Ramos (cell line): ENCODE measurements at regions not wholly inside any gene's neighbourhood (a gene's known extent, or its start where the extent isn't known, plus 50 kb on each side); places are given as distances from the start of the nearest gene placed in this dataset.

Source experiments
- in situ Hi-C: fragments of 300-500 bp; cut with MboI; formaldehyde crosslinking; loops from one replicate; pipeline ENCODE4 v1.14.3; 2022; ENCODE audit warnings: low sequenced_read_pairs; ENCODE audit not compliant: unreplicated experiment

- in situ Hi-C loops: no loop called here
These were observed 366.9 kb upstream of the BTBD3 start for GRCh38 chr20:11550657-11551338.

DNA sequence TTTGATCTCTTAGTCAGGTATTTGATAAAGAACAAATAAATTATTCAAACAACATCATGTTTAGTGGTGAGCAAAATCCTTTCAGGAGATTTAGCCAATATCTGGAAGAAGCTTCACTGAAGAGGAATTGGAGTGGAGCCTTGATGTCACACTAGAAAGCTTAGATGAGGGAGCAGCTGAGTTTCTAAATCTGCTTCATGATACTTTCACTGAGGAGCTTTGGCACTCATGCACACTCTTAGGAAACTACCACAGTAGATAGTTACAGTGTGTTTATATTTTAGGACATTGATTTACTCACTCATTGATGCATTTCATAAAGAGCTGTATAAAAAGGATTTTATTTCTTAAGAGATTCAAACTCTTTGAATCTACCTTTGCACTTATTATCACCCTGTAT, 366.2 kb upstream of the BTBD3 start:
- in situ Hi-C loops: no loop called here

DNA sequence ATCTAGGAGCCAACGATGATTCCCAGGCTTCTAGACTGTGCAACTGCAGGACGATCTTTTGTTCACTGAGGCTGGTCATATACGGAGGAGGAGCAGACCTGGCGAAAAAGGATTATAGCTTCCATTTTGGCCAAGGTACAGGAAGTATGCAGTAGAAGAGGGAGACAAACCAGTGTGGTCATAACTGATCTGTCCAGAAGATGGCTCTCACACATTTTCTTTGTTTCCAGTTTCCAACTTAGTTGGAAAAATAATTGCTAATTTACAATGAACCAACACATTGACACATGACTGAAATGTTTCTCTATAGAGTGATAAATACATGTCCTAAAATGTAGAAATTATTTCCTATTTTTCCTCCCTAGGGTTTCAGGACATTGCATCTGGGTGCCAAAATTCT, 364.1 kb upstream of the BTBD3 start:
- in situ Hi-C loops: no loop called here

DNA sequence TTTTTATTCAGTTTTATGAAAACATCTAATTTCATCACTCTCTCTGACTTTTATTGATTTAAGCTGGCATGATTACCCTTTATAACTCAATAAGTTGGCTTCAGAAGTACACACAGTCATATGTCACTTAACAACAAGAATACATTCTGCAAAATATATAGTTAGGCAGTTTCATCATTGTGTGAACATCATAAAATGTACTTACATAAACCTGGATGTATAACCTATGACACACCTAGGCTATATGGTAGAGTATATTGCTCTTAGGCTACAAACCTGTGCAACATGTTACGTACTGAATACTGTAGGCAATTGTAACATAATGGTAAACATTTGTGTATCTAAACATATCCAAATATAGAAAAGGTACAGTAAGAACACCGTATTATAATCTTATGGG, 362.2 kb upstream of the BTBD3 start:
- in situ Hi-C loops: no loop called here

DNA sequence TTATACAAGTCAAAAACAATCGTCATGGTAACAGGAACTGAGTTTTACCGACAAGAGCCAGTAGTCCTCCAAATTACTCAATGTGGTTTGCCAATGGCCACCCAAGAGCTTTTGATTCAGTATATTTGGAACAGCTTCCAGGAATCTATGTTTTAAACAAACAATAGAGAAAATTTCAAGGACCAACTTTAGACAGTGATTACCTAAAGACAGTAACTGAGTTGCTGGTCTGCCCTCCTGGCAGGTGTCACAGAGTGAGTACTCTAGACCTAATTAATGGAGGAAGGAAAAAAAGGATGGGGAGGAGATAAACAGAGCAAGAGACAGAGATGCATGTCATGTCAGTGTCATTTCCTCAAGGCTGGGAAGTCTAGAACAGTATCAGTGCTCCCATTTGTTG, 361.3 kb upstream of the BTBD3 start:
- in situ Hi-C loops: no loop called here

DNA sequence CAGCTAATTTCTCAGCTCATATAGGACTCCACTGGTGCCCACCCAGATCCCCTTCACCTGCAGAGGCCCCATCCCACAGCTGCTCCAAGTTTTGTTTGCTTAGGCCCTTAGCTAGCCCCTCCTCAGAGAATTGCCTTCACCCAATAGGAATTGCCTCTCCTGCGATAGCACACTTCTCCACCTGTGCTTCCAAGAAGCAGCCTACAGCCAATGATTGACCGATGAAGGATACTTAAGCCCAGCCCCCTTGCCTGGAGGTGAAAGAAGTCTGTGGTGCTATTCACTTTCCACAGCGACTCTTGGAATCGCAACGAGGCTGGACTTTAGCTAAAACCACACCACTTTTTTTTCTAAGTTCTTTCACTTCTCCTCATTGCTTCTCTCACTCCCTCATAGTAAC, 353.2 kb upstream of the BTBD3 start:
- in situ Hi-C loops: no loop called here

- in situ Hi-C loops: no loop called here
These were observed 348.5 kb upstream of the BTBD3 start for GRCh38 chr20:11569163-11569562.

DNA sequence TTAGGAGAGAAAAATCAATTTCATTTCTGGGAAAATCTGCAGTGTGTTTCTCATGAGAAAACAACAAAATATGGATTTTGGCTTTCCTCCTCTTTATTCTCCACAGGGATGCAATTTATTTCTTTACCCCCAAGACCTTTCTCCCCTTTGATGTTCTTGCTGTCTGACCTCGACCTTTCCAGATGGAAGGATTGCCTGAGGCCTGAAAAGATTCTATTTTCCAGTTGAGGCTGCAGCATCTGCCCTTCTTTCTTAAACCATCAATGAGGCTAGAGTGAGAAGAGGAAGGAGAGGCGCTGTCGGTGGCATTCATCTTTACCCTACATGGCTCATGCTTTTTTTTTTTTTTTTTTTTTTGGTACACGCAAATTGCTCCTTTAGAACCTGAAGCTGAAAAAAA, 344.2 kb upstream of the BTBD3 start:
- in situ Hi-C loops: no loop called here

DNA sequence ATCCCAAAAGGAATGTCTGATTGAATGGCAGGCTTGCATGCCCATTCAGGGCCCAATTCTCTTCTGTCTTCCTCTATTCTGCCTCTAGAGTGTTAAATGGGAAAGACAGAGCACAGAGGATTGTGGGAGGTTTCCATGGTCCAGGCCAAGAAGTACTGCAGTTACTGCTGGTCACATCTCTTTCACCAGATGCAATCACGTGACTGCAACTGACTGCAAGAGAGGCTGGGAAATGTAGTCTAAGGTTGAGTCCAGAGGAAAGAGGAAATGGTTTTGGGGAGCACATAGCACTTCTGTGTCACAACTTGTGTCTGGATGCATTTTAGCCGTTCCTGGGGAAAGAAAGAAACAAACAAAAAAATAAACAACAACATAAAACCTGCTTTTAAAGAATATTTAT, 336.4 kb upstream of the BTBD3 start:
- in situ Hi-C loops: no loop called here

- in situ Hi-C loops: no loop called here
These were observed 335.6 kb upstream of the BTBD3 start for GRCh38 chr20:11582060-11582459.

DNA sequence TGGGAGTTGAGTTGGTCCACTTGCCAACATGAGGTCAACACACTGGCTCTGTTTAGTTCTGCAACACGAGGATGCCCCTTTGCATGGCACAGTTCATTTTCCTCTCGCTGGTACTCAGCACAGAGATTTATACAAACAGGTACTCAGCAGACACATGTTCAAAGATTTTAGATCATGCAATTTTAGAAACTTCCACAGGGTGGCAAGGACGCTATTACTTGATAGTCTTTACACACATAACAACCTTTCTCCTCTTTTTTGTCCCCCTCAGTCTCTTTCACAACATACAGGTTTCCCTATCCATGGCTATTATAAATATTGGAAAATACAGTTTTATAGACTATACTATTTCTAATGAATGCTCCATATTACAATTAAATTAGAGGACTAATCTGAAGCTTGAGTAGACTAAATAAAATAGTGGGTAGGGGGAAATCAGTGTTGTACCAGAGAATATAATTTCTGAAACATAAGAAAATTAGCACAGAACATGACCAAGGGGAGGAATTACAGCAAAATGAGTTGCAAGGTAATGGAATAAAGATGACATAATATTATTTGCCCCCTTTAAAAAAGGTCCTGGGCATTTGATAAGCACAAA, 331.8 kb upstream of the BTBD3 start:
- in situ Hi-C loops: no loop called here

DNA sequence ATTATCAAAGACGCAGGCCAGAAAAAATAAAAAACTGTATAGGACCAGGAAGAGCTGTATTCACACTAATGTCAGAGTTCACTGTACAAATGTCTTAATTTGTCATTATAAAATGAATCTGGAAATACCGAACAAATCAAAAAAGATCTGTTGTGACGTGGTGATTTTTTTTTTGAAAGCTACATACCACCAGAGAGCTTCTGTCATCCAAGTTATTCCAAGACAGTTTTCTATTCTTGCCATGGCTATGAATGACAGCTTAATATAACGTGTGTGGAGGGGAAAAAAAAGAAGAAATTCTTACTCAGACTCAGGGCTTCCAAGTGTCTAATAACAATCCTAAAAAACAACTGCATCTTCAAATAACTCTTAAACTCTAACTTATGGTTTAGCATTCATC, 328.8 kb upstream of the BTBD3 start:
- in situ Hi-C loops: no loop called here

DNA sequence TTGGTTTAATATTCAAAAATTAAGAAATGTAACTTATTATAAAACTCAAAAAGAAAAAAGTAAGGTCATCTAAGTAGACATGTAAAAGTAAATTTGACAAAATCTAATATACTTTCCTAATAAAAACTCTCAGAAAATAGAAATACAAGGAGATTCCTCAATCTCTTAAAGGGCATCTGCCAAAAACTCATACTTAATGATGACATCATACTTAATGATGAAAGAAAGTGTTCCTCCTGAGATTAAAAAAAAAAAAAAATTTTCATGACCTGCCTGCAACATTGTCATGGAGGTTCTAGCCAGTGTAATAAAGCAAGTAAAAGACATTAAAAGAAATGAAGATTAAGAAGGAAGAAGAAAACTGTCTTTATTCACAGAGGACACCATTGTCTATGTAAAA, 325.7 kb upstream of the BTBD3 start:
- in situ Hi-C loops: no loop called here

DNA sequence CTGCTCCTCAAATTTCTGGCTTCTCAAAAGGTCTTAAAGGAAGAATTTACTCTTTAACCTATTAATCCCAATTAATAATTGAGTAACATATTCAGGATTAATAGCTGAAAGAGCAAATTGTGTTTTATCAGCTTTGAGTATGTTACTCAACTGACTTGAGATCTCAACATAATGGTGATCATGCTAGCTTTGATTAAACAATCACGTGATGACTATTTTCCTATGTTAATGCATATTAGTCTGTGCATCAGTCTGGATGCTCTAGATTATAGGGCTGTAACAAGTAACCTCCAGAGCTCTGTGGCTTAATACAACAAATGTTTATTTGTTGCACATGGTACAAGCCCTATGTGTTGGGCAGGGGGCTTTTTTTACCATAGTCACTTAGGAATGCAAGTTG, 313.4 kb upstream of the BTBD3 start:
- in situ Hi-C loops: no loop called here

DNA sequence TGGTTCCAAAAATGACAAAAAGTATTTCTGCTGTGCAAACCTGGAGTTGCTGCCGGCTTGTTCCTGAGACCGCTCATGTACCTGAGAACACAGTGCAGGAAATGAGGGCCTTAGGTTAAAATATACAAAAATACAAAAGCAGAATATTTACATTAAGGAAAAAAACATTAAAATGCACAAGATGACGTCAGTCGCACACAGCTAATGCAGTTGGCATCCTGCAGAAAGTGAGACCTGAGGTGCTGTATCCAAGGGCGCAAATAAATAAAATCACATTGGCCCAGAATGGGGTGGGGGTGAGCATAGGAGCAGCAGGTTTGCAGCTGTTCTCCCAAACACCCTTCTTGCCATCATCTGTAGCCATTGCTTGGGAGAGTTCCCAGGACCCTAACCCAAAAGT, 310.6 kb upstream of the BTBD3 start:
- in situ Hi-C loops: no loop called here

DNA sequence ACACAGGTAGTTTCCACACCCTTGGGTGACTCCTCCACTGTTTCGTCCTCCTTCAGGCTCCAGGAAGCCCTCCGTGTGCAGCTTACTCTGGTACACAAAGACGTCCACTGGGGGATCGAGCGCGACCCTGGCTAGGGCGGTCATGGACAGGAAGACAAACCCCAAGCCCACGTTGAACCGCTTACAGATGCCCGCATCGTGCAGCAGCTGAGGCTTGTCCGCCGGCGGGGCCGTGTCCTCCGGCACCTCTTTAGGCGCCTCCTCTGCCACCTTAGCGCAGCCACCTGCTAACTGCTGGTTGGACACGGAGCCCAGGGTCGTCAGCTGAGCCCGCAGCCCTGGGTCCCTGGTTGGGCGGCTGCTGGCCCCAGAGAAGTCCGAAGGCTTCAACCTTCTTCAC, 309.0 kb upstream of the BTBD3 start:
- in situ Hi-C loops: no loop called here

DNA sequence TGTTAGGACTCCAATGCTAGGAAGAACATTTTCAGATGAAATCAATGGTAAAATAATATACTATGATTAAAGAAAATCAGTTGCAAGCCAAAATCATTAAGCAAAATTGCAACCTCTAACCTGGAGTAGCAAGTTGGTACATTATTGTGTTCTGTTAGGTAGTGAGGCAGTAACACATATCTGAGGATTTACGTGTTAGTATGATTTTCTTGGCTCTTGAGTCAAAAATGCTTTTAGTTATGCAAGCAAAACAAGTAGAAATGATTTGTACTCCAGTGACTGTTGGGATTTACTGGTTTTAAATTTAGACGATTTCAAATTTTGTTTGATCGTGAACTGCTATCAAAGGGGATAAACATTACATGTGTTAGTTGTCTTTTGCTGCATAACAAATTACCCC, 293.0 kb upstream of the BTBD3 start:
- in situ Hi-C loops: no loop called here

DNA sequence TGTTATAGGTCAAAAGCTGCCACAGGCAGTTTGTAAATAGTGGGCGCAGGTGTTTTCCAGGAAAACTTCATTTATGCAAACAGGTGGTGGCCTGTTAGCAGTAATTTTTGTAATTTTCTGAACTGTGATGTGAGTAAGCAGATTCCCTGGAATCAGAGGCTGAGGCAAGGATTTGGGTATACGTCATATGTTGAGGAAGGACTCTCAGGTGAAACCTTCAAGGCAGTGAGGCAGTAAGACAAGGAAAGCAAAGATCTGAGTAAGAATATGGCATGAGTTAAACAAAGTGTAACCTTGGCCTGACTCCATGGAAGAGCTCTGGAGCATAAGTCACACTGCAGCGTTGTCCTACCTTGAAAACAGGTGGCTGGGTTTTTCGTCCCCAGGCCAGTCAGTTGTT, 291.1 kb upstream of the BTBD3 start:
- in situ Hi-C loops: no loop called here

DNA sequence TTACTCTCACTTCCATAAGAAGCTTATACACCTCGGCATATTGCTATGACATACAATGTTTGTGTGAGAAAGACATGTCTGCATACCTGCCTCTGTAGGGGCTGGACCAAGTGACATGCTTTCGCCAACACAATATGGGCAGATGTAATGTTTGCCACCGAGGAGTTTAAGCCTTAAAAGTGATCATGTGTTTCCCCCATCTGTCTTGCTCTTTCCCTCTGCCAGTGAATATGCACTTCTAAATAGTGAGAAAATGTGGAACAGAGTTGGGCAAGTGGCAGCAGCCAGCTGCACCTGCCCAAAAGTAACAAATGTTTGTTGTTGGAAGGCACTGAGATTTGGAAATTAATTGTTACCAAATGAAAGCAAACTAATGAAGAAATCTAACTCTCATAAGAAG, 274.8 kb upstream of the BTBD3 start:
- in situ Hi-C loops: no loop called here

DNA sequence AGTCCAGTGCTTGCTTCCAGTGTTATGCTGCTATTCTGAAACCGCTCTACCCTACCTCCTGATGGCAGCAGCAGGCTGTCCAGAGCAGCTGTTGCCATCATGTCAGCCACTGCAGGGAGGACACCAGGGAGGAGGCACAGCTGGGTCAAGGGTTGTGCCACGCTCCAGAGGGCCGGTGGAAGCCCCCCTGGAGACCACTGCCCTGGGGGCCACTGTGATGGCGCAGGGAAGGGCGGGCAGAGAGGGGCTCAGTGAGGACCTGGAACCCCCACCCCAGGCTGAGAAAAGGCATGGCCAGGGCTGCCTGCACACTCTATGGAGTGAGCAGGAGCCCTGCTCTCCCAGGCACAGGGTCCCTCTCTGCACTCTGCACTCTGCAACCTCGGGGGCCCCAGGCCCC, 271.3 kb upstream of the BTBD3 start:
- in situ Hi-C loops: no loop called here

DNA sequence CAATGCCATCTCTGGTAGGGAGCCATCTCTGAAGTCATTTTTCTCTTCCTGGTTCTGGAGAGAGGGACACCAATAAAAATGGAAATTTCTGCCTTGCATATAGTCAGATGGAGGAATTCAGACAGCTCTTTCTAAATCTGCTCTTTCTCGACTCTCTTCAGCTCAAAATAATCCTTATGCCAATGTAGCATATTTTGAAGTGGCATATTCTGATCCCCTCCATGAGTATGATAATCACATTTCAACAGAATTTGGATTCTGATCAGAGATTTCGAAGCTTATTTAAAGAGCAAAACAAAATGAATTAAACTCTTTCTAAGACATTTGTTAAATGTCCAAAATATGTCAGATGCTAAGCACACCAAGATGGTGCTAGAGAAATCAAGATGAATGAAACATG, 267.1 kb upstream of the BTBD3 start:
- in situ Hi-C loops: no loop called here

- in situ Hi-C loops: no loop called here
These were observed 266.6 kb upstream of the BTBD3 start for GRCh38 chr20:11651138-11651537.
